GM21529 (cell line): ENCODE measurements at regions not wholly inside any gene's neighbourhood (a gene's known extent, or its start where the extent isn't known, plus 50 kb on each side); places are given as distances from the start of the nearest gene placed in this dataset.

Experiments used
- ATAC-seq: cut with Tn5 transposase; IDR thresholded peaks from one replicate; pipeline ENCODE4 v1.9.1; 2021; ENCODE audit not compliant: unreplicated experiment

- no peak for ATAC-seq
These were observed 325.7 kb upstream of the C11orf87 start for GRCh38 chr11:109096266-109096665.

- ATAC-seq: no peak
These were observed 315.7 kb upstream of the C11orf87 start for GRCh38 chr11:109106151-109106906.

GRCh38 chr11:109109150-109109549 is 312.8 kb upstream of the C11orf87 start:
- ATAC-seq: no peak

DNA sequence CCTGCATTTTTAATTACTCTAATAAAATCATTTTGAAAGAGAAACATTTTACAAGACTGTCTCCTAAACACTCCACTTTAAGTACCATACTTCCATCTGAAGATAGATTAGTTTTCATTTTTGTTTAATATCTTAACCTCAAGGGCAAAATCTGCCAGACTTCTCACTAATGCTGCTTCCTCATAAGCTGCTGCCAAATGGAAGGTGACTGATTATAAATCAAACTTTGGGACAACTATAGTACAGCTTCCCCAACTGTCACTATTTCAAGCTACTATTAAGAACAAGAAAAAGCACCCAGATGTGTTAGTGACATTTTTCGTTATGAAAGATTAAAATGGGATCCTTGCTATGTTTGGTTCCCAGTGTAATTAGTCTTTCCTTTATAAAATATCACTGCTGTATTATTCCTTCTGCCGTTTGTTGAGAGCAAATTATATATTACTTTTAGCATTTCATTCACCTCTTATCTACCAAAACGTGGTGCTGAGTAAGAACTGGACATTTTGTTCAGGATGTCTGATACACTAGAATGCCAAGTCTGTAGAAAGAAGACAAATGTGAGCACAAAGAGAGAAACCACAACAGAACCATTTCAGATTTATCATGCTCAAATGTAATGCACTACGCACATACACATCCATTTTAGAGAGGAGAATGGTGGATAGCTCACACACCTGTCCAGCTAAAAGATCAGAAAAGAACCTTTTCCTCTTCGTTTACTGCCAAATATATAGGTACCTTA is 312.2 kb upstream of the C11orf87 start:
- no peak for ATAC-seq

- ATAC-seq: no peak
These were observed 309.7 kb upstream of the C11orf87 start for GRCh38 chr11:109112261-109112660.

DNA sequence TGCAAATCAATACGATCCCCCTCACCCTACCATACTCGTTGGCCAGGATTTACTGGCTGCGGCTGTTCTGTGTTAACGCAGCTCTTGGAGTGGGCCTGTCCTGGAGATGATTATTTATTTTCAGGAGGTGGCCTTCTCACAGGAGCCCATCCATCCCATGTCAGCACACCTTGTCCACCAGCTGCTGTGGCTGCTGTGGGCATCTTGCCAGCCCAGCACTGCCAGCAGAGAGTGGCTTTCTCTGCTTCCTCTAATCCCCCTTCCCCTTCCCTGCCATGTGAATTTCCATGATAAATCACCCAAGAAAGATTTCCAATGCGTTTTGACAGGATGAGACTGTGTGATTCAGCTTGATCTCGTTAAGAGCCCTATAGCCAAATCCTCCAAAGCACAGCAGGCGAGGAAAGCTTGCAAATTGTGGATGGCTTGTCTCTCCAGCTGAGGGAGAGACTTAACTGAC is 309.1 kb upstream of the C11orf87 start:
- no peak for ATAC-seq

DNA sequence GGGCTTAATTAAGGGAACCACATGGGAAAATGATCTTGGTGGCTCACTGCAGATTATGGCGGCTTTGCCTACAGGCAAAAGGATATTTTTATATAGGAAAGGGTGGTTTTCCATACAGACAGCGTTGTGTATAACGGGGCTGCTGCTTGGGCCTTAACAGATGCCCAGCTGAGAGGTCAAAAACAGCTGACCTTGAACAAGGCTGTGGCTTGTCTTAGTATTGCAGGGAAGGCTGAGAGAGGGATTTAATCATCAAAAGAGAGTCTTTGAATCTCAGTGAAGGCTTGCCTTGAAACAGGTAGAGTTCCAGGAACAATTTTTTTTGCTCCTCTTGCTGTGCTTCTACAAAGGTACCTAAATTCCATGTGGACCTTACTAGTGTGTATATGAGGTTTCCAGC is 301.6 kb upstream of the C11orf87 start:
- no peak for ATAC-seq

DNA sequence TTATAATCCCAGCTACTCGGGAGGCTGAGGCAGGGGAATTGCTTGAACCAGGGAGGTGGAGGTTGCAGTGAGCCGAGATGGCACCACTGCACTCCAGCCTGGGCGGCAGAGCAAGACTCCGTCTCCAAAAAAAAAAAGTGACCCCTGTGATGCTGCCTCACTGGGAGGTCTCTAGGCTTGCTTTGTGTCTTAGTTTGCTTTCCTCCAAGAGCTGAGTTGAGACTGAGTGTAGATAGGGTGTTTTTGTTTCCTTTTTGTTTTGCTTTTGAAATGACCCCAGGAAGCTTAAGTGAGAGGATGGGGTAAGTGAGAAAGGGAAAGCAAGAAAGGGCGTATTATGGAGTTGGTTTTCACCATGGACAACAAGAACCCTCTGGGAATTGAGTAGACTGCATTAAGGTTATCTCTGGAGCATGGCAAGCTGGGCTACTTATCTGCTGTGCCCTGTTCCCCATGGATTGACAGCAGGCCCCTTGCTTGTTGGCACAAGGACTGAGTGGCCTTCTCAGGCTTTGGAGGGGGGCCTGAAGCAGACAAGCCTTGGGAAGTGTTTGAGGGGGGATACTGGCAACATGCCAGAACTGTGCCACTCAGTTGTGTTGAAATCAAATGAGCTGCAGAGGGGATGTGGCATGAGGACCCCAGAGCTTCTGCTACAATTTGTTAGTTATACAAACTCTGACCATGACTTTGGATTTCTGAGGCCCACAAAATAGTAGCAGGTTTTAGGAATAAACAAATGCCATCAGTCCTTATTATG is 300.6 kb upstream of the C11orf87 start:
- ATAC-seq: no peak

GRCh38 chr11:109123816-109124787 is 297.9 kb upstream of the C11orf87 start:
- no peak for ATAC-seq

DNA sequence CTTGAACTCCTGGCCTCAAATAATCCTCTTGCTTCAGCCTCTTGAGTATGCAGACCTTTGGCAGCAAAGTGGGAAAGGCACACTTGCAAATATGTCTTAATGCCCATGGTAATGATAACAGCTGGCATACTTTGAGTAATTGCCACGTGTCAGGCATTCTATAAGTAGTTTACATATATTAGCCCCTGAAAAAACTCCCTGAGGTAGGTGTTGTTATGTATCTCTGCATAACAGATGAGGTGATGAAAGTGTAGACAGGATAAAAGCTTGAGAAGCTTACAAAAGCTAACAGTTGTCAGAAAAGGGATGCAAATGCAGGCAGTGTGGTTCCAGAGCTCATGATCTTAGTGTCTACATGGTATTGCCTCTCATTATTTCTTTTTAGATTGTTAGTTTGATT is 291.1 kb upstream of the C11orf87 start:
- no peak for ATAC-seq

- peak; percentile 52 for ATAC-seq
These were observed 289.5 kb upstream of the C11orf87 start for GRCh38 chr11:109132539-109132938.

DNA sequence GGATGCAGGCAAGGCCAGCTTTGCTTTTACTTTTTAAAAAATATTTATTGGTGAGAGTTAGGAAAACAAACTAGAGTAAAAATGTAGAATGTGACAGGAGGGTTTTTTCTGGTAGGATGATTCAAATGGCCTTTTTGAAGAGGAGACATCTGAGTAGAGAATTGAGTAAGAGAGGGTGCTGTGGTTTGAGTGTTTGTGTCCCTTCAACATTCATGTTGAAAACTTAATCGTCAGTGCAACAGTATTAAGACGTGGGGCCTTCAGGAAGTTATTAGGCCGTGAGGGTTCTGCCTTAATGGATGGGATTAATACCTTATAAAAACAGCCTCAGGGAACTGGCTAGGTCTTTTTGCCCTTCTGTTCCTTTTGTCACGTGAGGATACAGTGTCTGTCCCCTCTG is 288.8 kb upstream of the C11orf87 start:
- ATAC-seq: no peak

- no peak for ATAC-seq
These were observed 286.4 kb upstream of the C11orf87 start for GRCh38 chr11:109135627-109136026.

- ATAC-seq: no peak
These were observed 283.8 kb upstream of the C11orf87 start for GRCh38 chr11:109138196-109138595.

GRCh38 chr11:109140426-109140825 is 281.6 kb upstream of the C11orf87 start:
- no peak for ATAC-seq

GRCh38 chr11:109140857-109141515 is 281.0 kb upstream of the C11orf87 start:
- no peak for ATAC-seq

DNA sequence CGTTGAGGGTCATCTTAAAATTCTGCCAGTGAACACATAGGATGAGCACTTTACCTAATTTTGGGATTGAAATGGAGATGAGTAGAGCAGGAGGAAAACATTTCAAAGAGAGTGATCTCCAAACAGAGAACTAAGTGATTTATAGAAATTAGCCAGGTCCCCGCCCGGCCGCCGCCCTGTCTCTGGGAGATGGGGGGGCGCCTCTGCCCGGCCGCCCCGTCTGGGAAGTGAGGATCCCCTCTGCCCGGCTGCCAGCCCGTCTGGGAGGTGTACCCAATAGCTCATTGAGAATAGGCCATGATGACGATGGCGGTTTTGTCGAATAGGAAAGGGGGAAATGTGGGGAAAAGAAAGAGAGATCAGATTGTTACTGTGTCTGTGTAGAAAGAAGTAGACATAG is 276.7 kb upstream of the C11orf87 start:
- ATAC-seq: no peak

DNA sequence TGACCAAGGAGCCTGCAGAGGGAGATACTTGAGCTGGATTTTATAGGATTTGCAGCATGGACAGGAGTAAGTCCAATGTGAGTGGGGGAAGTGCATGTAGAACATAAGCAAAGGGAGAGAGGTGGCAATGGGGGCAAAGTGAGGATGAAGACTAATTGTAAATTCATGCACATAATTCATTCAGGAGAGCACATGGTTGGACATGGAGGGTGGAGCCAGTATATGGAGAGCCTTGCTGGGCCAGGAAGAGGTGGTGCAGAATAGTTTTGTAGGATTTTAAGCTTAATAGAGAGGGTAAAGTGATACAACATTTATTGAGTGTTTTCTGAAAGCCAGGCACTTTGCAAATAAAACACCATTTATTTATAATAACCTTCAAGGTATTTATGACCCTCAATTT is 274.3 kb upstream of the C11orf87 start:
- no peak for ATAC-seq

GRCh38 chr11:109148669-109149068 is 273.3 kb upstream of the C11orf87 start:
- ATAC-seq: no peak

DNA sequence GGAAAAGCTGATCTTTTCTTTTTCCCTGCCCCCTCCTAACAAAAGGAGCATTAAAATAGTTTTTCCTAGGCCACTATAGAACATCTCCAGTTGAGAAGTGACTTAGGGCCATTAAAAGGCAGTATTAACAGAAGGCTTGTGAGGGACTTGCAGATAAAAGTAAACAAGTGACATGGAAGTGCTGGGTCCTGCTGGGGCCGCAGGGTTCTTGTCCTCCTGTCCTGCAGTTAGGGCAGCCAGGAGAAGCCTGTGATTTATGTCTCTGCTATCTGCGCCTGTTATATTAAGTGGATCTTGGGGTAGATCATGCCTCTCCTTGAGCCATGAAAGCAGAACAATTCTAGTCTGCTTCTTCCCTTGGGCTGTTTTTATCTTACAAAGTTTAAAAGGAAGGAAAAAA is 271.4 kb upstream of the C11orf87 start:
- no peak for ATAC-seq
